ENCODE measurements at regions not wholly inside any gene's neighbourhood (a gene's known extent, or its start where the extent isn't known, plus 50 kb on each side); places are given as distances from the start of the nearest gene placed in this dataset.

- no peaks in the 10 kb centered on the region for H3K79me2 ChIP-seq (ENCODE audit: insufficient read depth)
- no peaks in the 10 kb centered on the region for H3K9me3 ChIP-seq (ENCODE audit: low read depth)
- TF ChIP-seq EZH2phosphoT487 (IDR thresholded peaks at IDR 0.05; ENCODE audit: insufficient read depth, low read depth) (no peak), EZH2 (IDR thresholded peaks at IDR 0.05; ENCODE audit: insufficient read depth, poor library complexity, severe bottlenecking) (no peak)
- H3K9ac ChIP-seq, result no peak overlapping the region
- no peak overlapping the region for H2AFZ ChIP-seq
- no peaks in the 10 kb centered on the region for H3K27me3 ChIP-seq (replicated peaks; ENCODE audit: insufficient read depth)
- no peak for DNase-seq
- no peak overlapping the region for H3K4me2 ChIP-seq (ENCODE audit: unreplicated experiment)
- in situ Hi-C loops (cut with MboI), result no loop called here
- no peaks in the 10 kb centered on the region for H3K36me3 ChIP-seq (ENCODE audit: low read depth)
- WGBS, 2 experiments (ENCODE audit: low coverage in 1 of 2, low lambda C conversion rate in 2 of 2, missing lambda C conversion rate in 2 of 2), result 10% methylated on average over 2 of the region's 2 CpGs
- H3F3A ChIP-seq (ENCODE audit: insufficient read depth), result no peaks in the 10 kb centered on the region
- H4K20me1 ChIP-seq (ENCODE audit: insufficient read depth), result no peaks in the 10 kb centered on the region
- no peak overlapping the region for H3K27ac ChIP-seq
- H3K4me1 ChIP-seq (ENCODE audit: insufficient read depth), result no peaks in the 10 kb centered on the region
- H3K9me2 ChIP-seq (ENCODE audit: insufficient read depth), result no peaks in the 10 kb centered on the region
- no peak overlapping the region for H3K4me3 ChIP-seq
These were observed 332.5 kb downstream of the C4orf33 start for GRCh38 chr4:129428454-129428853.

- Histone ChIP-seq H3K4me2 (ENCODE audit: unreplicated experiment) (no peak overlapping the region), H3K4me1 (ENCODE audit: insufficient read depth) (no peaks in the 10 kb centered on the region), H3K4me3 (no peak overlapping the region), H3K9ac (no peak overlapping the region), H3K9me2 (ENCODE audit: insufficient read depth) (no peaks in the 10 kb centered on the region), H3K27ac (no peak overlapping the region), H4K20me1 (ENCODE audit: insufficient read depth) (no peaks in the 10 kb centered on the region), H2AFZ (no peak overlapping the region), H3K36me3 (ENCODE audit: low read depth) (no peaks in the 10 kb centered on the region), H3K27me3 (replicated peaks; ENCODE audit: insufficient read depth) (no peaks in the 10 kb centered on the region), H3K79me2 (ENCODE audit: insufficient read depth) (no peaks in the 10 kb centered on the region), H3F3A (ENCODE audit: insufficient read depth) (no peaks in the 10 kb centered on the region), H3K9me3 (ENCODE audit: low read depth) (no peaks in the 10 kb centered on the region)
- 18 to 23% methylated on average over 2 of the region's 2 CpGs for WGBS, 2 experiments (ENCODE audit: low coverage in 1 of 2, low lambda C conversion rate in 2 of 2, missing lambda C conversion rate in 2 of 2)
- in situ Hi-C loops (cut with MboI), result no loop called here
- no peak for TF ChIP-seq EZH2 (IDR thresholded peaks at IDR 0.05; ENCODE audit: insufficient read depth, poor library complexity, severe bottlenecking)
- no peak for TF ChIP-seq EZH2phosphoT487 (IDR thresholded peaks at IDR 0.05; ENCODE audit: insufficient read depth, low read depth)
- peak; percentile 1 for DNase-seq
These were observed 333.8 kb downstream of the C4orf33 start for GRCh38 chr4:129429581-129430320.

GRCh38 chr4:129437347-129437746, 341.4 kb downstream of the C4orf33 start:
- H3F3A ChIP-seq (ENCODE audit: insufficient read depth), result no peaks in the 10 kb centered on the region
- no peak overlapping the region for H3K4me3 ChIP-seq
- H4K20me1 ChIP-seq (ENCODE audit: insufficient read depth), result no peaks in the 10 kb centered on the region
- H3K9me3 ChIP-seq (ENCODE audit: low read depth), result no peaks in the 10 kb centered on the region
- no peaks in the 10 kb centered on the region for H3K27me3 ChIP-seq (replicated peaks; ENCODE audit: insufficient read depth)
- H3K27ac ChIP-seq, result no peak overlapping the region
- no peaks in the 10 kb centered on the region for H3K4me1 ChIP-seq (ENCODE audit: insufficient read depth)
- in situ Hi-C loops (cut with MboI), result no loop called here
- H3K4me2 ChIP-seq (ENCODE audit: unreplicated experiment), result no peak overlapping the region
- H2AFZ ChIP-seq, result no peak overlapping the region
- H3K36me3 ChIP-seq (ENCODE audit: low read depth), result no peaks in the 10 kb centered on the region
- DNase-seq, result no peak
- no peaks in the 10 kb centered on the region for H3K79me2 ChIP-seq (ENCODE audit: insufficient read depth)
- H3K9ac ChIP-seq, result no peak overlapping the region
- no peaks in the 10 kb centered on the region; the same call in 1 of the 2 replicates for H3K9me2 ChIP-seq (ENCODE audit: insufficient read depth)
- TF ChIP-seq EZH2phosphoT487 (IDR thresholded peaks at IDR 0.05; ENCODE audit: insufficient read depth, low read depth) (no peak), EZH2 (IDR thresholded peaks at IDR 0.05; ENCODE audit: insufficient read depth, poor library complexity, severe bottlenecking) (no peak)
- WGBS, 2 experiments (ENCODE audit: low coverage in 1 of 2, low lambda C conversion rate in 2 of 2, missing lambda C conversion rate in 2 of 2), result 36 to 37% methylated on average over 4 of the region's 4 CpGs

- in situ Hi-C loops (cut with MboI), result no loop called here
- no peaks in the 10 kb centered on the region for H3F3A ChIP-seq (ENCODE audit: insufficient read depth)
These were observed 342.6 kb downstream of the C4orf33 start for GRCh38 chr4:129438456-129438981.

More at GRCh38 chr4:129438456-129438981, 342.6 kb downstream of the C4orf33 start:
- Histone ChIP-seq H3K9me2 (ENCODE audit: insufficient read depth) (no peaks in the 10 kb centered on the region; the same call in 1 of the 2 replicates), H3K9ac (no peak overlapping the region), H3K27me3 (replicated peaks; ENCODE audit: insufficient read depth) (no peaks in the 10 kb centered on the region), H3K4me1 (ENCODE audit: insufficient read depth) (no peaks in the 10 kb centered on the region), H4K20me1 (ENCODE audit: insufficient read depth) (no peaks in the 10 kb centered on the region), H3K9me3 (ENCODE audit: low read depth) (no peaks in the 10 kb centered on the region), H3K36me3 (ENCODE audit: low read depth) (no peaks in the 10 kb centered on the region), H3K27ac (no peak overlapping the region), H3K79me2 (ENCODE audit: insufficient read depth) (no peaks in the 10 kb centered on the region), H3K4me3 (no peak overlapping the region), H3K4me2 (ENCODE audit: unreplicated experiment) (no peak overlapping the region), H2AFZ (no peak overlapping the region)
- TF ChIP-seq EZH2phosphoT487 (IDR thresholded peaks at IDR 0.05; ENCODE audit: insufficient read depth, low read depth) (no peak), EZH2 (IDR thresholded peaks at IDR 0.05; ENCODE audit: insufficient read depth, poor library complexity, severe bottlenecking) (no peak)
- DNase-seq, result no peak
- WGBS, 2 experiments (ENCODE audit: low coverage in 1 of 2, low lambda C conversion rate in 2 of 2, missing lambda C conversion rate in 2 of 2), result 1 to 2% methylated on average over 4 of the region's 4 CpGs

Data from GM23248 (cell line).